H9 (cell line): ENCODE measurements at regions not wholly inside any gene's neighbourhood (a gene's known extent, or its start where the extent isn't known, plus 50 kb on each side); places are given as distances from the start of the nearest gene placed in this dataset.

Source experiments
- DNase-seq: peaks from one replicate; pipeline ENCODE4 v3.0.0-alpha.2; 2017
- H2AFZ ChIP-seq: one replicate; pipeline ENCODE4 v1.6.1; 2013; ENCODE audit warnings: mild to moderate bottlenecking, low read length, control low read depth, moderate library complexity
- H2AK5ac ChIP-seq: 2 replicates; pipeline ENCODE4 v1.6.1; 2013; ENCODE audit warnings: low read length, control low read depth, mixed read lengths; ENCODE audit not compliant: insufficient read length
- H2BK120ac ChIP-seq: one replicate; pipeline ENCODE4 v1.6.1; 2013; ENCODE audit warnings: low read depth, mild to moderate bottlenecking, low read length, control low read depth, inconsistent platforms; ENCODE audit not compliant: poor library complexity, severe bottlenecking
- H2BK12ac ChIP-seq: 2 replicates; pipeline ENCODE4 v1.6.1; 2013; ENCODE audit warnings: low read length, control low read depth, mixed read lengths, low read depth; ENCODE audit not compliant: insufficient read length
- H2BK15ac ChIP-seq: 2 replicates; pipeline ENCODE4 v1.6.1; 2013; ENCODE audit warnings: low read depth, low read length, control low read depth
- H2BK20ac ChIP-seq: one replicate; pipeline ENCODE4 v1.6.1; 2013; ENCODE audit warnings: low read depth, mild to moderate bottlenecking, low read length, control low read depth, inconsistent platforms; ENCODE audit not compliant: poor library complexity, severe bottlenecking
- H2BK5ac ChIP-seq: 2 replicates; pipeline ENCODE4 v1.6.1; 2013; ENCODE audit warnings: low read length, control low read depth, mixed read lengths; ENCODE audit not compliant: insufficient read length
- H3K14ac ChIP-seq: 2 replicates; pipeline ENCODE4 v1.6.1; 2013; ENCODE audit warnings: low read length, control low read depth; ENCODE audit not compliant: insufficient read depth
- H3K18ac ChIP-seq: 2 replicates; pipeline ENCODE4 v1.6.1; 2013; ENCODE audit warnings: low read depth, mild to moderate bottlenecking, mixed read lengths, low read length, control low read depth; ENCODE audit not compliant: insufficient read length
- H3K23ac ChIP-seq: 2 replicates; pipeline ENCODE4 v1.6.1; 2013; ENCODE audit warnings: low read length, control low read depth, mixed read lengths, low read depth; ENCODE audit not compliant: insufficient read length
- H3K23me2 ChIP-seq: 2 replicates; pipeline ENCODE4 v1.6.1; 2013; ENCODE audit warnings: low read depth, mild to moderate bottlenecking, mixed read lengths, low read length, control low read depth; ENCODE audit not compliant: insufficient read length, poor library complexity, severe bottlenecking
- H3K27ac ChIP-seq: 2 replicates; pipeline ENCODE4 v1.5.1; 2013; ENCODE audit warnings: low read length, control low read depth, mixed read lengths, low read depth; ENCODE audit not compliant: insufficient read length
- H3K27me3 ChIP-seq: 2 replicates; pipeline ENCODE4 v1.6.1; 2013; ENCODE audit warnings: low read length, control low read depth, inconsistent platforms; ENCODE audit not compliant: insufficient read depth
- H3K4ac ChIP-seq: 2 replicates; pipeline ENCODE4 v1.6.1; 2013; ENCODE audit warnings: low read depth, mild to moderate bottlenecking, control low read depth, inconsistent platforms, low read length, moderate library complexity
- H3K4me1 ChIP-seq: 2 replicates; pipeline ENCODE4 v1.6.1; 2013; ENCODE audit warnings: low read length, control low read depth, inconsistent platforms; ENCODE audit not compliant: insufficient read depth
- H3K4me2 ChIP-seq: 2 replicates; pipeline ENCODE4 v1.6.1; 2013; ENCODE audit warnings: low read length, control low read depth, mixed read lengths; ENCODE audit not compliant: insufficient read length, insufficient read depth
- H3K56ac ChIP-seq: 2 replicates; pipeline ENCODE4 v1.6.1; 2013; ENCODE audit warnings: low read depth, mild to moderate bottlenecking, mixed read lengths, low read length, control low read depth; ENCODE audit not compliant: insufficient read length
- H3K79me1 ChIP-seq: 2 replicates; pipeline ENCODE4 v1.6.1; 2013; ENCODE audit warnings: low read depth, mild to moderate bottlenecking, moderate library complexity, low read length, control low read depth, inconsistent platforms; ENCODE audit not compliant: insufficient read depth, poor library complexity, severe bottlenecking
- H3K79me2 ChIP-seq: 2 replicates; pipeline ENCODE4 v1.6.1; 2013; ENCODE audit warnings: low read length, control low read depth, inconsistent platforms; ENCODE audit not compliant: insufficient read depth
- H3K9ac ChIP-seq: 2 replicates; pipeline ENCODE4 v1.6.1; 2013; ENCODE audit warnings: low read length, control low read depth, mixed read lengths; ENCODE audit not compliant: insufficient read length; ENCODE audit errors: extremely low read depth
- H3K9me3 ChIP-seq: one replicate; pipeline ENCODE4 v1.6.1; 2013; ENCODE audit warnings: low read depth, low read length, inconsistent platforms; ENCODE audit not compliant: control insufficient read depth
- H3T11ph ChIP-seq: one replicate; pipeline ENCODE4 v1.6.1; 2013; ENCODE audit warnings: mild to moderate bottlenecking, low read length, control low read depth, inconsistent platforms
- H4K20me1 ChIP-seq: one replicate; pipeline ENCODE4 v1.6.1; 2013; ENCODE audit not compliant: control insufficient read depth, insufficient read length, insufficient read depth
- H4K5ac ChIP-seq: 2 replicates; pipeline ENCODE4 v1.6.1; 2013; ENCODE audit warnings: low read depth, mild to moderate bottlenecking, mixed read lengths, low read length, control low read depth; ENCODE audit not compliant: insufficient read length
- H4K8ac ChIP-seq: replicated peaks from 2 replicates; pipeline ENCODE4 v1.6.1; 2013; ENCODE audit warnings: low read length, control low read depth, mixed read lengths, low read depth; ENCODE audit not compliant: insufficient read length
- H4K91ac ChIP-seq: 2 replicates; pipeline ENCODE4 v1.6.1; 2013; ENCODE audit warnings: low read depth, mild to moderate bottlenecking, moderate library complexity, mixed read lengths, low read length, control low read depth; ENCODE audit not compliant: insufficient read length
- H3K27ac Mint-ChIP-seq, 3 experiments: 2 replicates in 2 of 3; 3 replicates in 1 of 3; pipeline ENCODE4 v1.8.0; 2020 to 2021; ENCODE audit warnings: mixed read lengths in 3 of 3, mild to moderate bottlenecking in 1 of 3, moderate library complexity in 1 of 3
- H3K27me3 Mint-ChIP-seq: 2 replicates; pipeline ENCODE4 v1.8.0; 2021; ENCODE audit warnings: low read depth, mild to moderate bottlenecking, moderate library complexity, mixed read lengths
- H3K36me3 Mint-ChIP-seq, 3 experiments: 2 replicates in 2 of 3; 3 replicates in 1 of 3; pipeline ENCODE4 v1.8.0; 2020 to 2021; ENCODE audit warnings: low read depth in 3 of 3, mixed read lengths in 3 of 3; ENCODE audit not compliant: insufficient read depth in 1 of 3
- H3K4me1 Mint-ChIP-seq, 2 experiments: 2 replicates each; pipeline ENCODE4 v1.8.0; 2020; ENCODE audit warnings: mixed read lengths in 2 of 2
- H3K4me3 Mint-ChIP-seq, 2 experiments: 2 replicates in 1 of 2; 3 replicates in 1 of 2; pipeline ENCODE4 v1.8.0; 2020 to 2021; ENCODE audit warnings: mild to moderate bottlenecking in 2 of 2, mixed read lengths in 2 of 2, moderate library complexity in 1 of 2
- H3K9me3 Mint-ChIP-seq, 2 experiments: 2 replicates in 1 of 2; 3 replicates in 1 of 2; pipeline ENCODE4 v1.8.0; 2020; ENCODE audit warnings: mild to moderate bottlenecking in 2 of 2, mixed read lengths in 2 of 2, moderate library complexity in 1 of 2
- WGBS: extraction: QIAGEN DNeasy Blood & Tissue Kit; methylation state at CpG from one replicate; pipeline ENCODE4 v1.1.7; 2013; ENCODE audit warnings: missing lambda C conversion rate, low lambda C conversion rate, mixed read lengths; ENCODE audit not compliant: insufficient read length; ENCODE audit errors: extremely low coverage; 5-methylcytosine and 5-hydroxymethylcytosine counted together
- TF ChIP-seq, protein P1 (sequence below): fragments of 200-600 bp; sonication (generic); conservative IDR thresholded peaks from 3 replicates; pipeline ENCODE4 v1.8.0; 2021; ENCODE audit warnings: antibody characterized with exemption, mild to moderate bottlenecking

- no peak overlapping the region for H2AK5ac ChIP-seq
- H3K4me1 ChIP-seq = no peaks in the 10 kb centered on the region
- no peak overlapping the region for H3T11ph ChIP-seq
- WGBS = no CpG with 5 or more reads among the region's 1 CpG
- no peaks in the 10 kb centered on the region for H3K9me3 Mint-ChIP-seq
- no peak overlapping the region for H2BK5ac ChIP-seq
- H3K36me3 Mint-ChIP-seq = no peaks in the 10 kb centered on the region
- H4K91ac ChIP-seq = no peak overlapping the region
- no peak overlapping the region for H3K23ac ChIP-seq
- H3K56ac ChIP-seq = no peak overlapping the region
- no peaks in the 10 kb centered on the region for H3K9me3 ChIP-seq
- no peak overlapping the region for H3K4me3 Mint-ChIP-seq
- H3K27ac ChIP-seq = no peak overlapping the region
- no peak overlapping the region for H4K5ac ChIP-seq
- no peak overlapping the region for H3K27ac Mint-ChIP-seq
- no peak overlapping the region for H3K18ac ChIP-seq
- no peaks in the 10 kb centered on the region for H4K20me1 ChIP-seq
- no peaks in the 10 kb centered on the region for H3K79me2 ChIP-seq
- no peaks in the 10 kb centered on the region for H3K27me3 ChIP-seq
- no peak overlapping the region for H3K4ac ChIP-seq
- no peak overlapping the region for H2AFZ ChIP-seq
- H3K27me3 Mint-ChIP-seq = peaks cover 2% of the 10 kb centered on the region; the same call in 1 of the 2 replicates
- H2BK120ac ChIP-seq = no peak overlapping the region
- no peak overlapping the region for H3K9ac ChIP-seq
- no peak overlapping the region for H2BK12ac ChIP-seq
- H2BK15ac ChIP-seq = no peak overlapping the region
- no peak overlapping the region for H3K4me2 ChIP-seq
- no peak overlapping the region for H2BK20ac ChIP-seq
- no peaks in the 10 kb centered on the region for H3K4me1 Mint-ChIP-seq
- DNase-seq = no peak
- H3K79me1 ChIP-seq = no peaks in the 10 kb centered on the region
- H4K8ac ChIP-seq = no peak overlapping the region
- H3K14ac ChIP-seq = no peak overlapping the region
- TF ChIP-seq, protein P1, sequence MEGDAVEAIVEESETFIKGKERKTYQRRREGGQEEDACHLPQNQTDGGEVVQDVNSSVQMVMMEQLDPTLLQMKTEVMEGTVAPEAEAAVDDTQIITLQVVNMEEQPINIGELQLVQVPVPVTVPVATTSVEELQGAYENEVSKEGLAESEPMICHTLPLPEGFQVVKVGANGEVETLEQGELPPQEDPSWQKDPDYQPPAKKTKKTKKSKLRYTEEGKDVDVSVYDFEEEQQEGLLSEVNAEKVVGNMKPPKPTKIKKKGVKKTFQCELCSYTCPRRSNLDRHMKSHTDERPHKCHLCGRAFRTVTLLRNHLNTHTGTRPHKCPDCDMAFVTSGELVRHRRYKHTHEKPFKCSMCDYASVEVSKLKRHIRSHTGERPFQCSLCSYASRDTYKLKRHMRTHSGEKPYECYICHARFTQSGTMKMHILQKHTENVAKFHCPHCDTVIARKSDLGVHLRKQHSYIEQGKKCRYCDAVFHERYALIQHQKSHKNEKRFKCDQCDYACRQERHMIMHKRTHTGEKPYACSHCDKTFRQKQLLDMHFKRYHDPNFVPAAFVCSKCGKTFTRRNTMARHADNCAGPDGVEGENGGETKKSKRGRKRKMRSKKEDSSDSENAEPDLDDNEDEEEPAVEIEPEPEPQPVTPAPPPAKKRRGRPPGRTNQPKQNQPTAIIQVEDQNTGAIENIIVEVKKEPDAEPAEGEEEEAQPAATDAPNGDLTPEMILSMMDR = no peak
- no peaks in the 10 kb centered on the region for H3K23me2 ChIP-seq
Observed at GRCh38 chr14:54140551-54140950, 183.9 kb upstream of the BMP4 start.
